Panc1 (cell line): ENCODE measurements at regions not wholly inside any gene's neighbourhood (a gene's known extent, or its start where the extent isn't known, plus 50 kb on each side); places are given as distances from the start of the nearest gene placed in this dataset.

Experiments
- ATAC-seq: fragments of 200-7000 bp; cut with Tn5 transposase; 2 replicates; pipeline ENCODE4 v1.9.1; 2020; ENCODE audit warnings: mild to moderate bottlenecking, moderate library complexity
- BruUV-seq: library from RNA; stranded (reverse); fragments of 400-500 nt; replicated peaks from 2 replicates; lab custom pipeline; 2021; lab: Mats Ljungman, UMichigan
- CTCF ChIA-PET: fragments of 300-600 bp; sonication (Branson Sonifier 250); formaldehyde crosslinking; loops from one replicate; lab custom pipeline; 2022; ENCODE audit warnings: antibody characterized with exemption; lab: Charles Lee
- POLR2A ChIA-PET: fragments of 300-600 bp; sonication (Branson Sonifier 250); formaldehyde crosslinking; loops from one replicate; lab custom pipeline; 2022; ENCODE audit warnings: antibody characterized with exemption; lab: Charles Lee
- DNase-seq: peaks from one replicate; pipeline ENCODE4 v3.0.0-alpha.2; 2010; ENCODE audit warnings: low read depth, low spot score
- H3K27ac ChIP-seq: 2 replicates; pipeline ENCODE4 v1.5.1; 2011; ENCODE audit warnings: mild to moderate bottlenecking, low read length, inconsistent platforms
- H3K27me3 ChIP-seq: fragments of 200-500 bp; sonication (Bioruptor generic); 2 replicates; pipeline ENCODE4 v1.6.0; 2014; ENCODE audit warnings: low read length, inconsistent platforms; ENCODE audit not compliant: control insufficient read depth, insufficient read depth
- H3K36me3 ChIP-seq: fragments of 200-500 bp; sonication (Bioruptor generic); 2 replicates; pipeline ENCODE4 v1.5.1; 2014; ENCODE audit warnings: inconsistent platforms, mild to moderate bottlenecking, low read length, moderate library complexity; ENCODE audit not compliant: control insufficient read depth, insufficient read depth
- H3K4me1 ChIP-seq: 2 replicates; pipeline ENCODE4 v1.5.1; 2011; ENCODE audit warnings: inconsistent platforms, mild to moderate bottlenecking, low read length, moderate library complexity; ENCODE audit not compliant: control insufficient read depth, insufficient read depth
- H3K4me3 ChIP-seq, 2 experiments: 2 replicates each; pipeline ENCODE4 v1.5.1; 2011 to 2012; ENCODE audit warnings: low read depth in 2 of 2, low read length in 2 of 2, mild to moderate bottlenecking in 2 of 2, inconsistent platforms in 1 of 2, moderate library complexity in 1 of 2
- H3K9me3 ChIP-seq: fragments of 200-500 bp; sonication (Bioruptor generic); 2 replicates; pipeline ENCODE4 v1.5.1; 2014; ENCODE audit warnings: low read depth, mild to moderate bottlenecking, inconsistent platforms, low read length, moderate library complexity; ENCODE audit not compliant: control insufficient read depth, insufficient read depth
- CTCF ChIP-seq: fragments of 450-650 bp; IDR thresholded peaks from 2 replicates; pipeline ENCODE4 v1.5.1; 2017; ENCODE audit warnings: mild to moderate bottlenecking
- POLR2AphosphoS5 ChIP-seq: IDR thresholded peaks from 2 replicates; pipeline ENCODE4 v1.6.1; 2012; ENCODE audit warnings: mild to moderate bottlenecking, low read depth, low read length, moderate library complexity
- REST ChIP-seq, 2 experiments: IDR thresholded peaks; 2 replicates each; pipeline ENCODE4 v1.6.1; 2011 to 2012; ENCODE audit warnings: low read depth in 2 of 2, control low read depth in 1 of 2, low read length in 1 of 2, mild to moderate bottlenecking in 1 of 2, moderate library complexity in 1 of 2; ENCODE audit not compliant: insufficient read depth in 1 of 2
- SIN3A ChIP-seq: IDR thresholded peaks from 2 replicates; pipeline ENCODE4 v1.6.1; 2012; ENCODE audit warnings: low read depth, mild to moderate bottlenecking, low read length, moderate library complexity, borderline replicate concordance; ENCODE audit not compliant: insufficient read depth
- TCF7L2 ChIP-seq: IDR thresholded peaks from 2 replicates; pipeline ENCODE4 v1.6.1; 2011; ENCODE audit warnings: mild to moderate bottlenecking, low read depth, low read length, inconsistent platforms
- in situ Hi-C: cut with HindIII; loops from 2 replicates; pipeline ENCODE4 v1.10.0; 2016; ENCODE audit warnings: low sequenced_read_pairs, low pct_unique_long_range_greater_than_20kb
- intact Hi-C: fragments of 100-400 bp; cut with micrococcal nuclease; formaldehyde crosslinking; loops from one replicate; pipeline ENCODE4 v1.10.0; 2022; ENCODE audit not compliant: unreplicated experiment

GRCh38 chr1:13965770-13966398 lies 265.9 kb downstream of the PRDM2 start:
- no peaks in the 10 kb centered on the region for H3K36me3 ChIP-seq
- in situ Hi-C loops (no loop called here), intact Hi-C loops (loop anchor here (2.0 kb wide), 1 partner anchor 1081 kb away; no protein-coding TSS in a partner anchor)
- H3K27me3 ChIP-seq, result peaks cover 2% of the 10 kb centered on the region; the same call in 1 of the 2 replicates
- H3K27ac ChIP-seq, result no peak overlapping the region
- POLR2A ChIA-PET, result no interaction called here
- H3K9me3 ChIP-seq, result peaks cover under 1% of the 10 kb centered on the region; the same call in 1 of the 2 replicates
- CTCF ChIA-PET, result interaction anchor here (0.5 to 0.7 kb wide), 4 partner anchors 34 to 1060 kb away, joined by 3 to 11 read pairs (median 6); no protein-coding TSS in a partner anchor
- H3K4me1 ChIP-seq, result no peaks in the 10 kb centered on the region
- TF ChIP-seq TCF7L2 (no peak), CTCF (peak; percentile 72)
- DNase-seq, result no peak
- peak; percentile 92 for ATAC-seq
- BruUV-seq, result no TSS peak
- H3K4me3 ChIP-seq, result no peak overlapping the region

GRCh38 chr1:13967707-13968106 lies 267.7 kb downstream of the PRDM2 start:
- DNase-seq (no peak), ATAC-seq (no peak)
- H3K9me3 ChIP-seq, result peaks cover 2% of the 10 kb centered on the region; the same call in 1 of the 2 replicates
- in situ Hi-C loops (no loop called here), intact Hi-C loops (no loop called here)
- TF ChIP-seq CTCF, result no peak
- no peak for TF ChIP-seq REST (IDR thresholded peaks at IDR 0.05; ENCODE audit: insufficient read depth in 1 of 2, low read depth in 2 of 2, low read length in 1 of 2)
- no peak for TF ChIP-seq TCF7L2
- TF ChIP-seq SIN3A, result no peak
- no peak for TF ChIP-seq POLR2AphosphoS5
- BruUV-seq, result no TSS peak
- peaks cover 2% of the 10 kb centered on the region; the same call in 1 of the 2 replicates for H3K27me3 ChIP-seq
- no peaks in the 10 kb centered on the region for H3K4me1 ChIP-seq
- ChIA-PET CTCF (no interaction called here), POLR2A (no interaction called here)
- H3K27ac ChIP-seq, result no peak overlapping the region
- H3K36me3 ChIP-seq, result no peaks in the 10 kb centered on the region
- H3K4me3 ChIP-seq, result no peak overlapping the region
